Nephron (organoid): ENCODE measurements at regions not wholly inside any gene's neighbourhood (a gene's known extent, or its start where the extent isn't known, plus 50 kb on each side); places are given as distances from the start of the nearest gene placed in this dataset.
A peak's percentile ranks its signal among the peaks of the same experiment; 100 is the strongest.

ENCODE experiments used
- H3K27ac Mint-ChIP-seq, 3 experiments: 2 replicates each; pipeline ENCODE4 v1.8.0; 2020; ENCODE audit warnings: mixed read lengths in 3 of 3, mild to moderate bottlenecking in 2 of 3, moderate library complexity in 1 of 3
- H3K27me3 Mint-ChIP-seq: 2 replicates; pipeline ENCODE4 v1.8.0; 2021; ENCODE audit warnings: low read depth, mild to moderate bottlenecking, moderate library complexity, mixed read lengths
- H3K36me3 Mint-ChIP-seq: 2 replicates; pipeline ENCODE4 v1.8.0; 2020; ENCODE audit warnings: low read depth, mixed read lengths
- H3K4me1 Mint-ChIP-seq: 2 replicates; pipeline ENCODE4 v1.8.0; 2020; ENCODE audit warnings: mixed read lengths
- H3K4me3 Mint-ChIP-seq, 3 experiments: 2 replicates each; pipeline ENCODE4 v1.8.0; 2020; ENCODE audit warnings: mild to moderate bottlenecking in 3 of 3, mixed read lengths in 3 of 3, moderate library complexity in 2 of 3
- H3K9me3 Mint-ChIP-seq: 2 replicates; pipeline ENCODE4 v1.8.0; 2020; ENCODE audit warnings: mixed read lengths
- CTCF ChIP-seq, 3 experiments: fragments of 200-600 bp; sonication (generic); IDR thresholded peaks; one replicate each; pipeline ENCODE4 v1.5.0; 2021; ENCODE audit warnings: antibody characterized with exemption in 3 of 3; ENCODE audit not compliant: unreplicated experiment in 3 of 3

- H3K9me3 Mint-ChIP-seq = no peaks in the 10 kb centered on the region
- TF ChIP-seq CTCF (IDR thresholded peaks at IDR 0.05; ENCODE audit: unreplicated experiment in 3 of 3) = no peak
- no peak overlapping the region for H3K4me3 Mint-ChIP-seq
- H3K4me1 Mint-ChIP-seq = peaks cover 6% of the 10 kb centered on the region
- no peak overlapping the region for H3K27ac Mint-ChIP-seq
- H3K36me3 Mint-ChIP-seq = no peaks in the 10 kb centered on the region
- no peaks in the 10 kb centered on the region for H3K27me3 Mint-ChIP-seq
Measured at GRCh38 chr9:85182383-85182782, 512.9 kb downstream of the NTRK2 start.

- Mint-ChIP-seq H3K27ac (peak overlapping the region; percentile 38 to 84 (median 80)), H3K36me3 (no peaks in the 10 kb centered on the region), H3K27me3 (peaks cover 3% of the 10 kb centered on the region), H3K9me3 (no peaks in the 10 kb centered on the region), H3K4me3 (peak overlapping the region in 2 of 3 experiments; percentile 21 to 46), H3K4me1 (peaks cover under 1% of the 10 kb centered on the region)
- TF ChIP-seq CTCF (IDR thresholded peaks at IDR 0.05; ENCODE audit: unreplicated experiment in 3 of 3) = no peak
Measured at GRCh38 chr9:85178474-85178873, 508.9 kb downstream of the NTRK2 start.

DNA sequence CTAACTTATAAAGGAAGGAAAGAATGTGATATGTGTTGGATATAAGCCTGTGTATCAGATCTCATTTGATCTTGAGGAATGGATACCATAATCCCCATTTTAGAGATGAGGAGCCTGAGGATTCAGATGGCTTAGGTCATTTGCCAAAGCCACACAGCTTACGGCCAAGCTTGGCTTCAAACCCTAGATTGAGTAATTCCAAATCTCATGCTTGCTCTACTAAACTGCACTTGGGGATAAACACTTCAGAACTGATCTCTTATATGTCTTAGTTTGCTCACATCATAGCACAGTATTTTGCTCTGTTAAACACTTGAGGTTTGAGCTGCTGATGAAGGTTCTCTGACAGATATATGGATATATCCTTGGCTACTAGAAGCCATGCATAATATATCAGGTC, 504.4 kb downstream of the NTRK2 start:
- Mint-ChIP-seq H3K27me3 (peaks cover 3% of the 10 kb centered on the region), H3K36me3 (peaks cover 4% of the 10 kb centered on the region), H3K9me3 (peaks cover 8% of the 10 kb centered on the region), H3K4me3 (no peak overlapping the region), H3K27ac (no peak overlapping the region), H3K4me1 (peaks cover 8% of the 10 kb centered on the region)
- no peak for TF ChIP-seq CTCF (IDR thresholded peaks at IDR 0.05; ENCODE audit: unreplicated experiment in 3 of 3)

DNA sequence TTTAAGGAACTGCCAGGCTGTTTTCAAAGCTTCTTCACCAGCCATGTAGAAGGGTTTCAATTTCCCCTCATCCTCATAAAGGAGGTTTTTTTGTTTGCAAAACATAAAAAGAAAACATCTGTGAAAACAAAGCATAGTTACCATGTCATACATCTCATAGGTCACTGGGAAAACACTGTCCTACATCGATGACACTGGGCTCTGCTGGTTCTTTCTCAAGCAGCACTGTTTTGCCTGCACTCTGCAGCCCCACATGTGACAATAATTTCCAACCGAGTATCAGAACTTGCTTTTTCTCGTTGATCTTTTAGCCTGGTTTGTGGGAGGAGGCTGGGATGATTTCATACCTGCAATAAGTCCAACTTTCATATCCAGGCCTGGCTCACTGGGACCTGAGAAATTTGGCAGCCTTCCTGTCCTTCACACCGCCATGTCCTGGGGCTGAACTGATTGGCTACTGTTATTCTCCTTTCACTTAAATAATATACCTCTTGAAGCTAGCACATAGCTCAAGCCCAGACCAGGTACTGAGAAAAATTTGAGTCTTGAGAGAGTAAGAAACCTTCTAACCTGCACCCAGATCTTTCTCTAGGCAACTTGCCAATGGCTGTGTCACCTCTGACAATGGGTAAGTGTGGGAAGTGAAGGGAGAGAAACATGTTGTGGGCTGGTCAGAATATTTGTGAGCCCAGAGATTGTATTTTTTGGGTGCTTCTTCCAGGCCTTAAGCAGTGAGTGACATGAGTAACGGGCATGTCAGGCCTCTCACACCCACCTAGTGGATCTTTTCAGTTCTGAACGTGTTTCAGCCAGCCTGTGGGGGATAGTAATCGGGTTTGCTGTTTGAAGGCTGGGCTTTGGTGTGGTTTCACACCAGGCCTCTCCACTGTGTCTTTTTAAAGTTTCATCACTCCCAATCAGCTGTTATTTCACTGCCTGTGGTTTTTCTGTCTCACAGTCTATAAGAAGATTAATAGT, 502.8 kb downstream of the NTRK2 start:
- Mint-ChIP-seq H3K36me3 (peaks cover 8% of the 10 kb centered on the region), H3K9me3 (peaks cover 13% of the 10 kb centered on the region), H3K4me1 (peaks cover 15% of the 10 kb centered on the region), H3K4me3 (no peak overlapping the region), H3K27ac (peak overlapping the region; percentile 20 to 79 (median 33)), H3K27me3 (peaks cover 3% of the 10 kb centered on the region)
- TF ChIP-seq CTCF (IDR thresholded peaks at IDR 0.05; ENCODE audit: unreplicated experiment in 3 of 3) = no peak

DNA sequence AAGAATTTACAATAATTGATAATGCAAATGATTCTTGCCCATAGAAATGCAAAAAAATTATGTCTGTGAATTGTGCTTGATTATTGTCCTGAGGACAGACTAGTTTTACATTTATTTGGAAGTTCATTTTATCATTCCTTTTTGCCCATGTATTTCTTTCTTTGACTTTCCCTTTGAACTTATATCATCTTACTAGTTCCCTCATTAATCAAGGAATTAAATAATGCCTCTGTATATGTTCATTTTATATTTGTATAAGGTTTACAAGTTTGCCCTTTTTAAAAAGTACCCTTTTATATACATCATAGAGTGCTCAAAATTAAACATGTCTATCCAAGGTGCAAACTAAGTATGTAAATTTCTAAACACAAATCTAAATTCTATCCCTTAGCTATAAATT, 501.6 kb downstream of the NTRK2 start:
- H3K27ac Mint-ChIP-seq = peak overlapping the region in 1 of 3 experiments; percentile 8
- peaks cover 3% of the 10 kb centered on the region for H3K27me3 Mint-ChIP-seq
- peaks cover 13% of the 10 kb centered on the region for H3K9me3 Mint-ChIP-seq
- TF ChIP-seq CTCF (IDR thresholded peaks at IDR 0.05; ENCODE audit: unreplicated experiment in 3 of 3) = no peak
- peaks cover 8% of the 10 kb centered on the region for H3K36me3 Mint-ChIP-seq
- H3K4me3 Mint-ChIP-seq = no peak overlapping the region
- H3K4me1 Mint-ChIP-seq = peaks cover 19% of the 10 kb centered on the region
